Esophagus muscularis mucosa (tissue), 4 donors: ENCODE measurements at regions not wholly inside any gene's neighbourhood (a gene's known extent, or its start where the extent isn't known, plus 50 kb on each side); places are given as distances from the start of the nearest gene placed in this dataset.

Experiments
- DNase-seq: peaks from one replicate; pipeline ENCODE4 v3.0.0-alpha.2; 2017; ENCODE audit errors: extremely low spot score
- H3K27ac ChIP-seq, 4 donors: fragments of 200-600 bp; sonication (generic); replicated peaks in 1 of 4; 1 replicate in 3 of 4; 2 replicates in 1 of 4; pipeline ENCODE4 v1.5.1; 2016 to 2019; ENCODE audit warnings: mild to moderate bottlenecking in 1 of 4
- H3K27me3 ChIP-seq, 4 donors: fragments of 200-600 bp; sonication (generic); one replicate each; pipeline versions ENCODE4 v1.5.1 to v1.6.0; 2016 to 2019
- H3K36me3 ChIP-seq, 4 donors: fragments of 200-600 bp; sonication (generic); one replicate each; pipeline ENCODE4 v1.5.1; 2016 to 2019
- H3K4me1 ChIP-seq, 4 donors: fragments of 200-600 bp; sonication (generic); one replicate each; pipeline ENCODE4 v1.5.1; 2016 to 2019
- H3K4me3 ChIP-seq, 4 donors: fragments of 200-600 bp; sonication (generic); 1 replicate in 2 of 4; 2 replicates in 2 of 4; pipeline ENCODE4 v1.5.1; 2016 to 2019; ENCODE audit warnings: mild to moderate bottlenecking in 4 of 4, moderate library complexity in 1 of 4
- H3K9me3 ChIP-seq, 4 donors: fragments of 200-600 bp; sonication (generic); 1 replicate in 3 of 4; 2 replicates in 1 of 4; pipeline ENCODE4 v1.5.1; 2016 to 2019
- EP300 ChIP-seq: sonication (generic); formaldehyde crosslinking; IDR thresholded peaks from one replicate; pipeline ENCODE4 v1.6.1; 2017; ENCODE audit warnings: antibody characterized with exemption
- POLR2A ChIP-seq: fragments of 450-650 bp; IDR thresholded peaks from one replicate; pipeline ENCODE4 v1.6.1; 2017; ENCODE audit warnings: antibody characterized with exemption, moderate library complexity, mild to moderate bottlenecking, low read depth
- POLR2AphosphoS5 ChIP-seq, 2 donors: sonication (generic); formaldehyde crosslinking; IDR thresholded peaks; one replicate each; pipeline ENCODE4 v1.6.1; 2017; ENCODE audit warnings: antibody characterized with exemption in 2 of 2
- WGBS: methylation state at CpG from one replicate; pipeline ENCODE4 v1.1.5; 2018; 5-methylcytosine and 5-hydroxymethylcytosine counted together
- intact Hi-C: fragments of 100-400 bp; cut with DNase I; formaldehyde crosslinking; loops from one replicate; pipeline ENCODE4 v1.15.1; 2023
- TF ChIP-seq, protein P1 (sequence below), 3 experiments: fragments of 200-600 bp in 2 of 3; fragments of 450-650 bp in 1 of 3; sonication (generic) in 2 of 3; IDR thresholded peaks; one replicate each; pipeline ENCODE4 v1.5.1; 2017 to 2019; ENCODE audit warnings: antibody characterized with exemption in 3 of 3, mild to moderate bottlenecking in 2 of 3, moderate library complexity in 1 of 3

DNA sequence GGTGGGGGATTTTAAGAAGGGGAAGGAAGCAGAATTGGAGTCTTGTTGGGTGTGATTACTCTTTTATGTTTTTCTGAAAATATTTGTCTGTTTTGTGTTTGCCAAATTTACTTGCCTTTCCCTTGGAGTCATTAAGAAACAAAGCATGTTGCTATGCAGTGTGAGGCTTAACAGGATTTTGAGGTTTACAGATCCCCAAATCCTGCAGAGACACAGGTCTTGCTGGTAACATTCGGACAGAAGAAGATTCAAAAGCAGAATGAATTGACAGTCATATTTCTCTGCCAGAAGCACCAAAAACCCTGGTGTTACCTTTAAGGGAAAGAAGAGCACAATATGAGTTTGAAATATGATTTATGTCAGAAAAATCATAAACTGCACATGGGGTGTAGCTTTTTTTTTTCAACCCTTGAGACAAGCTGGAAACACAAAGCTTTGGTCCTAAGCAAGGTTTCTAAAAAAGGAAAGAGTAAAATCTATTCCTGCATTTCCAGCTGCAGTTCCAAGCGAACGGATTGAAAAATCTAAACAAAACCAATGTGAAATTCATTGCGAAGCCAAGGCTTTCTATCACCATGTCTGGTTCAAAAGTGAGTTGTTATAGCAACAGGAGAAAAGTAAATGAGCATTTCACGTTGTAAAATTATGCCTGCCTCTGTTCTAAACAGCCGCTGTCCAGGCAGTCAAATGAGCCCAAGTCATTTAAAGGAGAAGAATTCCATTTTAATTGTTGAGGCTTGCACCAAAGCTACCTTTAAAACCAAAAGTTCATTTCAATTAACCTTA lies 358.9 kb upstream of the SASH1 start:
- H3K4me3 ChIP-seq, result no peak overlapping the region
- no peak for TF ChIP-seq POLR2A
- TF ChIP-seq POLR2AphosphoS5 (IDR thresholded peaks at IDR 0.05), result no peak
- TF ChIP-seq EP300, result no peak
- TF ChIP-seq, protein P1, sequence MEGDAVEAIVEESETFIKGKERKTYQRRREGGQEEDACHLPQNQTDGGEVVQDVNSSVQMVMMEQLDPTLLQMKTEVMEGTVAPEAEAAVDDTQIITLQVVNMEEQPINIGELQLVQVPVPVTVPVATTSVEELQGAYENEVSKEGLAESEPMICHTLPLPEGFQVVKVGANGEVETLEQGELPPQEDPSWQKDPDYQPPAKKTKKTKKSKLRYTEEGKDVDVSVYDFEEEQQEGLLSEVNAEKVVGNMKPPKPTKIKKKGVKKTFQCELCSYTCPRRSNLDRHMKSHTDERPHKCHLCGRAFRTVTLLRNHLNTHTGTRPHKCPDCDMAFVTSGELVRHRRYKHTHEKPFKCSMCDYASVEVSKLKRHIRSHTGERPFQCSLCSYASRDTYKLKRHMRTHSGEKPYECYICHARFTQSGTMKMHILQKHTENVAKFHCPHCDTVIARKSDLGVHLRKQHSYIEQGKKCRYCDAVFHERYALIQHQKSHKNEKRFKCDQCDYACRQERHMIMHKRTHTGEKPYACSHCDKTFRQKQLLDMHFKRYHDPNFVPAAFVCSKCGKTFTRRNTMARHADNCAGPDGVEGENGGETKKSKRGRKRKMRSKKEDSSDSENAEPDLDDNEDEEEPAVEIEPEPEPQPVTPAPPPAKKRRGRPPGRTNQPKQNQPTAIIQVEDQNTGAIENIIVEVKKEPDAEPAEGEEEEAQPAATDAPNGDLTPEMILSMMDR (IDR thresholded peaks at IDR 0.05), result no peak
- DNase-seq, result no peak
- no peaks in the 10 kb centered on the region for H3K27me3 ChIP-seq
- H3K4me1 ChIP-seq, result peaks cover 0 to 11% (median 4%) of the 10 kb centered on the region in 4 donors
- H3K9me3 ChIP-seq, result no peaks in the 10 kb centered on the region
- H3K36me3 ChIP-seq, result no peaks in the 10 kb centered on the region
- WGBS, result 28% methylated on average over 6 of the region's 6 CpGs
- intact Hi-C loops, result no loop called here
- no peak overlapping the region for H3K27ac ChIP-seq

DNA sequence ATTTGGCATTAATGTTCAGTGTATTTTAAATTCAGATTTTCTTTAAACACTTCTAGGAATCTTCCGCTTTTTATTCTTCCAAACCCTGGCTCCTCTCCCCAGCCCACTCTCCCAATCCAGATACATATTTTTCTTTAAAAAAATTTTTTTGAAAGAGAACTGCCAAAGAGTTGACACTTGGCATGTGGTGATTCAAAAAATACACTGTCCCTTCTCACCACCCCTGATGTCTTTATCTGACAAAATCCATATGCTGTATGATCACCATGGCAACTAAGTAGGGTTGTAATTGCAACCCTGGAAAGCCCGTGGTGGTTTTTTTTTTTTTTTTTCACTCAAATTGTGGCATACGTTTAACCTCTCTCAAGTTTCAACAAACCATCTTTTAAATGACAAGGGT lies 355.8 kb upstream of the SASH1 start:
- no peak for DNase-seq
- H3K27me3 ChIP-seq, result no peaks in the 10 kb centered on the region
- TF ChIP-seq POLR2AphosphoS5 (IDR thresholded peaks at IDR 0.05) (no peak), POLR2A (no peak), EP300 (no peak)
- TF ChIP-seq, protein P1 (IDR thresholded peaks at IDR 0.05), result no peak
- no peak overlapping the region for H3K4me3 ChIP-seq
- H3K9me3 ChIP-seq, result no peaks in the 10 kb centered on the region
- H3K36me3 ChIP-seq, result no peaks in the 10 kb centered on the region
- no peak overlapping the region for H3K27ac ChIP-seq
- 59% methylated on average over 3 of the region's 3 CpGs for WGBS
- H3K4me1 ChIP-seq, result peaks cover 0 to 11% (median 4%) of the 10 kb centered on the region in 4 donors
- intact Hi-C loops, result no loop called here

DNA sequence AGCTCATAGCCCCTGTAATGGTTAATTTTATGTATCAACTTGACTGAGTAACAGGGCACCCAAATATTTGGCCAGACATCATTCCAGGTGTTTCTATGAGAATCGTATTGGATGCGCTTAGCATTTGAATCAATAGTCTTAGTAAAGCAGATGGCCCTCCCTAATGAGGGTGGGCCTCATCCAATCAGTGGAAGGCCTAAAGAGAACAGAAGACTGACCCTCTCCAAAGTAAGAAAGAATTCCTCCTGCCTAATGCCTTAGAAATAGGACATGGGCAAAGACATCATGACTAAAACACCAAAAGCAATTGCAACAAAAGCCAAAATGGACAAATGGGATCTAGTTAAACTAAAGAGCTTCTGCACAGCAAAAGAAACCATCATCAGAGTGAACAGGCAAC lies 352.5 kb upstream of the SASH1 start:
- intact Hi-C loops, result no loop called here
- 100% methylated on average over 2 of the region's 2 CpGs for WGBS
- H3K4me3 ChIP-seq, result no peak overlapping the region
- no peak overlapping the region for H3K27ac ChIP-seq
- no peaks in the 10 kb centered on the region for H3K9me3 ChIP-seq
- no peak for DNase-seq
- no peaks in the 10 kb centered on the region for H3K4me1 ChIP-seq
- no peaks in the 10 kb centered on the region for H3K27me3 ChIP-seq
- TF ChIP-seq POLR2AphosphoS5 (IDR thresholded peaks at IDR 0.05), result no peak
- no peak for TF ChIP-seq EP300
- no peak for TF ChIP-seq POLR2A
- TF ChIP-seq, protein P1 (IDR thresholded peaks at IDR 0.05), result no peak
- no peaks in the 10 kb centered on the region for H3K36me3 ChIP-seq

DNA sequence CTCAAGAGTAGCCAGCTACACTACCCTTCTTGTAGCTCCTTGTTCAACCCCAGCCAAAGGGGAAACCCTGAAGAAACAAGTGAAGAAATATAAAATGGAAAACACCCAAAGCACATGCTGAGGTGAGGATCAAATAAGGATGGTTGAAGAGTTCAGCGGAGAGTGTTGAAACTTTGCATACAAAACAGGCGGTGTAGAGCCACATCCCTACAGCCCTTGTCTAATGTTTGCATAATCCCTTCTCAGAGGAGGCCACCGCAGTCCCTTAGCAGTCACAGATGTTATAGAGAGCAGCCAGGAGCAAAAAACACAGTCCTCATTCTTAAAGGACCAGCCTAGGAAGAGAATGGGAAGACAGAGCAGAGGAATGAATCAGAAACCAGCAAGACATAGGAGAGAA lies 350.7 kb upstream of the SASH1 start:
- Histone ChIP-seq H3K4me3 (no peak overlapping the region), H3K27ac (no peak overlapping the region), H3K9me3 (no peaks in the 10 kb centered on the region), H3K36me3 (no peaks in the 10 kb centered on the region), H3K4me1 (no peaks in the 10 kb centered on the region), H3K27me3 (no peaks in the 10 kb centered on the region)
- no peak for DNase-seq
- intact Hi-C loops, result no loop called here
- TF ChIP-seq POLR2A (no peak), POLR2AphosphoS5 (IDR thresholded peaks at IDR 0.05) (no peak), EP300 (no peak)
- TF ChIP-seq, protein P1 (IDR thresholded peaks at IDR 0.05), result no peak
- 88% methylated on average over 3 of the region's 3 CpGs for WGBS
